DOHH2 (cell line): ENCODE measurements at regions not wholly inside any gene's neighbourhood (a gene's known extent, or its start where the extent isn't known, plus 50 kb on each side); places are given as distances from the start of the nearest gene placed in this dataset.
"Not testable (repeated sequence)": the region's sequence is repeated elsewhere in the genome, so short reads cannot be mapped to it uniquely, and the experiment has no call there.

Source experiments
- H3F3A ChIP-seq: fragments of 200-600 bp; sonication (generic), shearing (Covaris generic); 2 replicates; pipeline ENCODE4 v1.6.0; 2016; ENCODE audit warnings: antibody characterized with exemption, mild to moderate bottlenecking; ENCODE audit not compliant: control insufficient read depth, insufficient read depth
- H3K27ac ChIP-seq: fragments of 200-600 bp; sonication (generic); 2 replicates; pipeline ENCODE4 v1.5.1; 2014; ENCODE audit warnings: low read depth, mild to moderate bottlenecking, low read length, moderate library complexity
- H3K27me3 ChIP-seq: fragments of 200-600 bp; sonication (generic); 2 replicates; pipeline ENCODE4 v1.6.1; 2014; ENCODE audit warnings: mild to moderate bottlenecking, low read length, mixed read lengths; ENCODE audit not compliant: control insufficient read depth
- H3K36me3 ChIP-seq: fragments of 200-600 bp; sonication (generic); 2 replicates; pipeline ENCODE4 v1.6.1; 2014; ENCODE audit warnings: mild to moderate bottlenecking, low read length, moderate library complexity, mixed read lengths; ENCODE audit not compliant: control insufficient read depth
- H3K4me1 ChIP-seq: fragments of 200-600 bp; sonication (generic); 2 replicates; pipeline ENCODE4 v1.6.1; 2014; ENCODE audit warnings: mild to moderate bottlenecking, low read length, mixed read lengths; ENCODE audit not compliant: control insufficient read depth
- H3K4me2 ChIP-seq: fragments of 200-600 bp; sonication (generic); 2 replicates; pipeline ENCODE4 v1.6.0; 2014; ENCODE audit warnings: mild to moderate bottlenecking, low read length, moderate library complexity
- H3K4me3 ChIP-seq: fragments of 200-600 bp; sonication (generic); 2 replicates; pipeline ENCODE4 v1.5.1; 2014; ENCODE audit warnings: mild to moderate bottlenecking, low read length, mixed read lengths
- H3K79me2 ChIP-seq: fragments of 200-600 bp; sonication (generic); 2 replicates; pipeline ENCODE4 v1.6.1; 2014; ENCODE audit warnings: mild to moderate bottlenecking, low read length, mixed read lengths; ENCODE audit not compliant: control insufficient read depth
- H3K9me2 ChIP-seq: fragments of 200-600 bp; sonication (generic); replicated peaks from 2 replicates; pipeline ENCODE4 v1.6.1; 2014; ENCODE audit warnings: mild to moderate bottlenecking, low read length, mixed read lengths; ENCODE audit not compliant: control insufficient read depth
- H3K9me3 ChIP-seq: fragments of 200-600 bp; sonication (generic); 2 replicates; pipeline ENCODE4 v1.6.1; 2014; ENCODE audit warnings: antibody characterized with exemption, low read length, mixed read lengths; ENCODE audit not compliant: control insufficient read depth, insufficient read depth
- H4K20me1 ChIP-seq: fragments of 200-600 bp; sonication (generic); 2 replicates; pipeline ENCODE4 v1.6.0; 2014; ENCODE audit warnings: low read depth, mild to moderate bottlenecking, antibody characterized with exemption, low read length, moderate library complexity; ENCODE audit not compliant: control insufficient read depth, insufficient read depth
- CTCF ChIP-seq: fragments of 200-600 bp; sonication (generic); IDR thresholded peaks from one replicate; pipeline ENCODE4 v1.5.1; 2014; ENCODE audit warnings: antibody characterized with exemption, mild to moderate bottlenecking, low read depth, low read length; ENCODE audit not compliant: poor library complexity, severe bottlenecking
- EZH2phosphoT487 ChIP-seq: fragments of 200-600 bp; sonication (generic); IDR thresholded peaks from 2 replicates; pipeline ENCODE4 v1.6.1; 2017; ENCODE audit warnings: borderline replicate concordance, mild to moderate bottlenecking, antibody characterized with exemption, low read length, moderate library complexity, mixed read lengths

GRCh38 chr10:22086730-22087401 is 83.3 kb upstream of the DNAJC1 start:
- H3K36me3 ChIP-seq, result no peaks in the 10 kb centered on the region
- H3K27ac ChIP-seq, result no peak overlapping the region
- no peak overlapping the region for H3K4me2 ChIP-seq
- H3K27me3 ChIP-seq, result no peaks in the 10 kb centered on the region
- no peaks in the 10 kb centered on the region for H3K79me2 ChIP-seq
- no peaks in the 10 kb centered on the region for H4K20me1 ChIP-seq
- no peak overlapping the region for H3K4me3 ChIP-seq
- no peaks in the 10 kb centered on the region for H3K4me1 ChIP-seq
- H3K9me2 ChIP-seq, result no peaks in the 10 kb centered on the region
- TF ChIP-seq EZH2phosphoT487 (no peak), CTCF (no peak)
- H3F3A ChIP-seq, result no peaks in the 10 kb centered on the region
- H3K9me3 ChIP-seq, result no peaks in the 10 kb centered on the region

- not testable (repeated sequence) for H3K9me2 ChIP-seq, H3K4me2 ChIP-seq, H3K27me3 ChIP-seq, H3F3A ChIP-seq, H3K79me2 ChIP-seq, H4K20me1 ChIP-seq, H3K36me3 ChIP-seq, H3K4me3 ChIP-seq, H3K27ac ChIP-seq, H3K9me3 ChIP-seq, H3K4me1 ChIP-seq
Measured at GRCh38 chr10:22079921-22080320, 76.4 kb upstream of the DNAJC1 start.

- Histone ChIP-seq H3K9me2 (no peaks in the 10 kb centered on the region), H3K4me2 (no peak overlapping the region), H3K36me3 (no peaks in the 10 kb centered on the region), H3K4me1 (no peaks in the 10 kb centered on the region), H3K4me3 (no peak overlapping the region), H3K9me3 (no peaks in the 10 kb centered on the region), H3K27me3 (no peaks in the 10 kb centered on the region), H4K20me1 (no peaks in the 10 kb centered on the region), H3K27ac (no peak overlapping the region), H3K79me2 (no peaks in the 10 kb centered on the region), H3F3A (no peaks in the 10 kb centered on the region)
- TF ChIP-seq CTCF (no peak), EZH2phosphoT487 (no peak)
Measured at GRCh38 chr10:22071332-22071731, 67.8 kb upstream of the DNAJC1 start.

- Histone ChIP-seq H3K9me3 (no peaks in the 10 kb centered on the region), H3K36me3 (no peaks in the 10 kb centered on the region), H3K4me3 (no peak overlapping the region), H3K79me2 (no peaks in the 10 kb centered on the region), H3K9me2 (no peaks in the 10 kb centered on the region), H3K4me1 (no peaks in the 10 kb centered on the region), H3K4me2 (no peak overlapping the region), H4K20me1 (no peaks in the 10 kb centered on the region), H3K27me3 (no peaks in the 10 kb centered on the region), H3F3A (no peaks in the 10 kb centered on the region), H3K27ac (no peak overlapping the region)
- no peak for TF ChIP-seq EZH2phosphoT487
- no peak for TF ChIP-seq CTCF
Measured at GRCh38 chr10:22067091-22067490, 63.6 kb upstream of the DNAJC1 start.

- H3K36me3 ChIP-seq, H3K4me3 ChIP-seq, H3K79me2 ChIP-seq, H4K20me1 ChIP-seq, H3K27me3 ChIP-seq, H3F3A ChIP-seq, H3K9me3 ChIP-seq, H3K4me2 ChIP-seq, H3K9me2 ChIP-seq, H3K4me1 ChIP-seq, H3K27ac ChIP-seq: not testable (repeated sequence)
Measured at GRCh38 chr10:22060984-22061383, 57.5 kb upstream of the DNAJC1 start.
